Tibial artery (tissue), 4 donors: ENCODE measurements at regions not wholly inside any gene's neighbourhood (a gene's known extent, or its start where the extent isn't known, plus 50 kb on each side); places are given as distances from the start of the nearest gene placed in this dataset.

ENCODE experiments used
- DNase-seq, 2 donors: peaks; one replicate each; pipeline ENCODE4 v3.0.0-alpha.2; 2019
- H3K27ac ChIP-seq, 2 donors: fragments of 200-600 bp; sonication (generic) in 1 of 2; 1 replicate in 1 of 2; 2 replicates in 1 of 2; pipeline ENCODE4 v1.5.1; 2018 to 2019; ENCODE audit warnings: mild to moderate bottlenecking in 1 of 2
- H3K27me3 ChIP-seq, 2 donors: fragments of 200-600 bp; sonication (generic) in 1 of 2; one replicate each; pipeline versions ENCODE4 v1.5.1 to v1.6.0; 2016 to 2019
- H3K36me3 ChIP-seq, 3 donors: fragments of 200-600 bp; sonication (generic) in 2 of 3; one replicate each; pipeline ENCODE4 v1.5.1; 2016 to 2019; ENCODE audit warnings: mild to moderate bottlenecking in 2 of 3
- H3K4me1 ChIP-seq, 4 donors: fragments of 200-600 bp; sonication (generic) in 2 of 4; 1 replicate in 3 of 4; 2 replicates in 1 of 4; pipeline ENCODE4 v1.5.1; 2016 to 2019
- H3K4me3 ChIP-seq, 2 donors: fragments of 200-600 bp; sonication (generic) in 1 of 2; 1 replicate in 1 of 2; 2 replicates in 1 of 2; pipeline ENCODE4 v1.5.1; 2018 to 2019; ENCODE audit warnings: mild to moderate bottlenecking in 2 of 2
- H3K9me3 ChIP-seq, 3 donors: fragments of 200-600 bp; sonication (generic) in 1 of 3; one replicate each; pipeline ENCODE4 v1.5.1; 2016 to 2019
- CTCF ChIP-seq, 2 experiments: fragments of 200-600 bp in 1 of 2; fragments of 450-650 bp in 1 of 2; IDR thresholded peaks; one replicate each; pipeline ENCODE4 v1.5.1; 2017 to 2019; ENCODE audit warnings: antibody characterized with exemption in 2 of 2, mild to moderate bottlenecking in 1 of 2, moderate library complexity in 1 of 2
- intact Hi-C: fragments of 100-400 bp; cut with DNase I; formaldehyde crosslinking; loops from one replicate; pipeline ENCODE4 v1.15.0; 2023; ENCODE audit warnings: low total_unique reads

- no peak for DNase-seq
- H3K4me3 ChIP-seq: no peak overlapping the region
- H3K27me3 ChIP-seq: no peaks in the 10 kb centered on the region
- intact Hi-C loops: no loop called here
- H3K9me3 ChIP-seq: no peaks in the 10 kb centered on the region
- TF ChIP-seq CTCF (IDR thresholded peaks at IDR 0.05): no peak
- no peaks in the 10 kb centered on the region for H3K36me3 ChIP-seq
- peak overlapping the region; percentile 46 to 50 for H3K27ac ChIP-seq
- H3K4me1 ChIP-seq: no peaks in the 10 kb centered on the region
These were observed 145.2 kb upstream of the SFRP2 start for GRCh38 chr4:153933915-153934687.

GRCh38 chr4:153931804-153932203, 142.9 kb upstream of the SFRP2 start:
- intact Hi-C loops: no loop called here
- H3K36me3 ChIP-seq: no peaks in the 10 kb centered on the region
- H3K27ac ChIP-seq: no peak overlapping the region
- no peaks in the 10 kb centered on the region for H3K9me3 ChIP-seq
- DNase-seq: no peak
- no peaks in the 10 kb centered on the region for H3K4me1 ChIP-seq
- H3K4me3 ChIP-seq: no peak overlapping the region
- no peaks in the 10 kb centered on the region for H3K27me3 ChIP-seq
- no peak for TF ChIP-seq CTCF (IDR thresholded peaks at IDR 0.05)

- no peaks in the 10 kb centered on the region for H3K9me3 ChIP-seq
These were observed 140.8 kb upstream of the SFRP2 start for GRCh38 chr4:153929675-153930074.

GRCh38 chr4:153927451-153927850, 138.6 kb upstream of the SFRP2 start:
- no peaks in the 10 kb centered on the region for H3K27me3 ChIP-seq
- H3K36me3 ChIP-seq: no peaks in the 10 kb centered on the region
- intact Hi-C loops: no loop called here
- TF ChIP-seq CTCF (IDR thresholded peaks at IDR 0.05): no peak
- H3K9me3 ChIP-seq: no peaks in the 10 kb centered on the region
- no peak overlapping the region for H3K4me3 ChIP-seq
- no peak for DNase-seq
- H3K27ac ChIP-seq: no peak overlapping the region
- H3K4me1 ChIP-seq: no peaks in the 10 kb centered on the region

More at GRCh38 chr4:153929675-153930074, 140.8 kb upstream of the SFRP2 start:
- no peak for TF ChIP-seq CTCF (IDR thresholded peaks at IDR 0.05)
- no peak for DNase-seq
- Histone ChIP-seq H3K36me3 (no peaks in the 10 kb centered on the region), H3K27me3 (no peaks in the 10 kb centered on the region), H3K4me3 (no peak overlapping the region), H3K27ac (peak overlapping the region in 1 of 2 donors; percentile 37), H3K4me1 (no peaks in the 10 kb centered on the region)
- intact Hi-C loops: no loop called here

GRCh38 chr4:153922148-153922547, 133.3 kb upstream of the SFRP2 start:
- no peaks in the 10 kb centered on the region for H3K4me1 ChIP-seq
- no peak overlapping the region for H3K27ac ChIP-seq
- intact Hi-C loops: no loop called here
- H3K4me3 ChIP-seq: no peak overlapping the region
- no peaks in the 10 kb centered on the region for H3K36me3 ChIP-seq
- H3K27me3 ChIP-seq: no peaks in the 10 kb centered on the region
- no peaks in the 10 kb centered on the region for H3K9me3 ChIP-seq
- no peak for DNase-seq
- no peak for TF ChIP-seq CTCF (IDR thresholded peaks at IDR 0.05)
